Activated CD4-positive, alpha-beta T cell treated with anti-CD3 and anti-CD28 coated beads for 4 hours (primary cell): ENCODE measurements at regions not wholly inside any gene's neighbourhood (a gene's known extent, or its start where the extent isn't known, plus 50 kb on each side); places are given as distances from the start of the nearest gene placed in this dataset.

ENCODE experiments used
- DNase-seq, 2 donors: peaks; one replicate each; pipeline ENCODE4 v3.0.0-alpha.2; 2020

DNA sequence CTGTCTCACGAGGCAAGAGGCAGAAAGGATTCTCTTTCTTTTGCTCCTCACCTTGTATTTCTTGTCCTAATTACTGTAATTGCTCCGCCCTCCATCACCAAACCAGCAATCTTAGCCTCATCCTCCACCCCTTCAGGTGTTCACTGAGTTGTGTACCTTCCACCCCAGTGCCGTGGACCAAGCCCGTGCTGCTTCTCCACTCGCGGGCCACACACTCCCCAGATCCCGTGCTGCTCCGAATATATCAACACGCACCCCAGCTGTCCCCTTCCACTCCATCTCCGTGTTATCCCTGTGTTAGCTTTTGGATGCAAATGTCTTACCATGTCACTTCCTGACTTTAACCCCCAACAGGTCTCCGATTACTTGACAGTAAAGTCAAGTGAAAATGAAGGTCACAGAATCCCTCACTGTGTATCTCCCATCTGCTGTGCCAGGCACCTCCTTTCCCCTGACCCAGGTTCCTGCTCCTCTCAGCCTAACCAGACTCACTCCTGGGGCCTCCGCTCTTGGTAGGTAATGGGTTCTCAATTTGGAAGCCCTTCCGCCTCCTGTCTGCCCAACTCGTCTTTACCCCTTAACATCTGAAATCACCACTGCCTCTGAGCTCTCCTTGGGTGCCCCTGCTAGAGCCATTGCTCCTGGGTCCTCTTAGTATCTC is 320.2 kb downstream of the MED10 start:
- DNase-seq = no peak

DNA sequence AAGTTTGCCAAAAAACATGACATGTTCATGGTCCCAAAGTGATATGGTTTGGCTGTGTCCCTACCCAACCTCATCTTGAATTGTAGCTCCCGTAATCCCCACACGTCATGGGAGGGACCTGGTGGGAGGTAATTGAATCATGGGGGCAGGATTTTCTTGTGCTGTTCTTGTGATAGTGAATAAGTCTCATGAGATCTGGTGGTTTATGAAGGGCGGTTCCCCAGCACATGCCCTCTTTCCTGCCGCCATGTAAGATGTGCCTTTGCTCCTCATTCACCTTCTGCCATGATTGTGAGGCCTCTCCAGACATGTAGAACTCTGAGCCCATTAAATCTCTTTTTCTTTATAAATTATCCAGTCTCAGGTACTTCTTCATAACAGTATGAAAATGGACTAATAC is 322.1 kb downstream of the MED10 start:
- DNase-seq = no peak

DNA sequence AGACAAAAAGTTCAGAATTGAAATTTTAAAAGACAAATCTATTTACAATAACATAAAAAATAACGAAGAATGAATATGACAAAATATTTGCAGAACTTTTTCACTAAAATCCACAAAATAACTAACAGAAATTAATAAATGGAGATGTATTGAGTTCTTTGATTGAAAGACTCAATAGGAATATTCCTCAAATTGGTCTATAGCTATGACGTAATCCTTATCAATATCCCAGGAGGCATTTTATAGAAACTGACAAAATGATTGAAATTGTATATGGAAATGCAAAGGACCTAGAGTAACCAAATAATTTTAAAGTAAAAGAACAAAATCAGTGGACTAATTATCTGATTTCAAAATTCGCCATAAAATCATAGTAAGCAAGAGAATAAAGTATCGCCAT is 328.7 kb downstream of the MED10 start:
- DNase-seq = no peak

DNA sequence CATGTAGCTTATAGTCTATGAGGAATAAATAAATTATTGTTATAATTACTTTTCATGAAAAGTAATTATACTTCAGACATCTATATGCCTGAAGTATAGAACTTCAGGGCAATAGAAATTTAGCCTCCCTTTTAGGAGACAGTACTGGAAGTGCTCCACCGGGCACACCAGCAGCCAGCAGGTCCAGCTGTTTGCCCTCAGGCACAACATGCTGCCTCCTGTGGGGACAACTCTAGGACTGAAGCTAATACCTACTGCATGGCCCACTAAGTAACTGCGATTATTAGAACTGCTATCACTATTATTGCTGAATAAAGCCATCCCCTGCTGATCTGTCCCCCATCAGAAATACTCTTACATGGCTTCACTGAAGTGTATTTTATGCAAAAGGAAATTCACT is 329.6 kb downstream of the MED10 start:
- DNase-seq = no peak

DNA sequence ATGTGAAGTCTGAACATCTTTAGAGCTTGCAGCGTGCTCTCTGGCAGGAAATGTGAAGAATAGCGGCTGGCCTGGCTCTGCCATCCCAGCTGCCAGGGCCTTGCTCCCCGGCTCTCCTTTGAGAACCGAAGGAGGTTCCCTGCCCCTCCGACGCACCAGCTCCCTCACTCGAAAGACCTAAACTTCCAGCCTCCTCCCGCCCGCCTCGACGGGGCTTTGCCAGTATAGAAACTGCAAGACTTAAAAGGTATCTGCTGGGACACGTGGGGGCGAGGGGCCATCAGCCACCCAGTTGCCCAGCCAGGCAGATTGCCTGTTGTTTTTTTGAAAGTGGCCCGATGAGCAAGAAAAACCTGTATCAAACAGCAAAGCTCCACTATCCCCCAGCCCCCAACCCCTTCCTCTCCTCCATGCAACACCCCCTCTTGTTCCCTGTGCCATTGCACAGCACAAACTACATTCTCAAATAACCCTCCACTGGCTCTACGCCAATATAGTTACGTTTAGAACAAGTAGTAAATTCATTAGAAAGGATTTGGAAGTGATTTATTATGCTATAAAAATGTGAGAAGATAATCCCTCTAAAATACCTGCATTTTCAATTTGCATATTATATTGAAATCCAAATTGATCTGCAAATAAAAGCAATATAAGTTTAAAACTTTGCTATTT is 331.9 kb downstream of the MED10 start:
- no peak for DNase-seq

DNA sequence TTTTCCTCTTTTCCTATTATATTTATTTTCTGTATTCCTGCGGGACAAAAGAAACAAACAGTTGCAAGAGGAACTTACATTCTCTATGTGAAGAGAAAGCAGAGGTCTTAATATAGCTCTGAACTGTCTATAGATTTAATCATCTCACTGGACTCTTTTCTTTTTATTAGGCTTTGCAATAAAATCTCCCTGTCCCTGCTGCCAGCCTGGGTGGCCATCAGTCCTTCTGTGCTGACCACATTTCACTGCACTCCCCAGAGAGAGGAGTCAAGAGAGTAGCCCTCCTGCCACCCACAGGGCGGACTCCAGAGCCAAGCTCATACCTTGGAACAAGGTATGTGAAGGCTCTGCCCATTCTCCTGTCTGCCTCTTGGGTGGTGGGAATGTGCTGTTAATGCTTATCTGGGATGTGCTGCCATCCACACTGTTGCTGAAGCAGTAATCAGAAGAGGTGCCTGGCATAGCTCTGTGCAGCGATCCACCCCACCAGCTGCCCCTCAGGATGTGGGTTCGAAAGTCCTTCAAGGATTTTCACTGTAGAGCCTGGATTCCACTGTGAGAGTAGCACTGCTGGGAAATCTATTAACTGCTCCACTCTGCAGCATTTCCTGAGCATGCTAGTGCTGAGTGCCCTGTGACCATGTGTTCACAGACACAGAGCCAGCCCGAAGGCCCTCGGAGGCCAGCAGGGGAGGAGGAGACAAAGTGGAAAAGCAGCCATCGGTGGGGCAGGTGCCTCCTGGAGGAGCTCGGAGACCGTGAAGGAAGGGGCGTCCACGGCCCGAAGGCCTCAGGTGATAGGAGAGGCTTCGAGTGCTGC is 334.6 kb downstream of the MED10 start:
- no peak for DNase-seq

DNA sequence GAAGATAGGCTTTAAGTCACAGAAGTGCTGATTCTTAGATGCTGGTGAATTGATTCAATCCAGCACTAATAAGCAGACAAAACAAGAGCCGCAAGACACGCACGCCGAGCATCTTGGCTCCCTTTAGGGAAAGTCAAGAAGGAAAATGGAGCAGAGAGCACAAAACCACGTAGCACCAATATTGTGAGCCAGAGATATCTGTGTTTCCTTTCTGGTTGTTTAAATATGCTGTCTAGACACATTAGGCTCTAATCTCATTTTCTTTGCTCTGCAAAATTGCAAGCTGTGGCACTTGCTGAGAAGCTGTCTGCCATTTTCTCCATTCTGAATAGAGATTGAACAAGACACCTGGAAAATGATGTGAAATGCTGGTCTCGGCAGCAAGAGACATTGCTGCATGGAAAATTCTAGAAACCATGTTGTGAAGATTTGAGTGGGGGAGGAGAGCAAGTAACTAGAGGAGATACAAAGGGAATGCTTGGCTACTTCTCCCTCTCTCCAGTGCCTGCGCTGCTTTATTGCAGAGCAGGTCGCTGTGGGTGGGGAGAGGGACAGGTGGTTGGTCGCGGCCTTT is 336.3 kb downstream of the MED10 start:
- DNase-seq = no peak

DNA sequence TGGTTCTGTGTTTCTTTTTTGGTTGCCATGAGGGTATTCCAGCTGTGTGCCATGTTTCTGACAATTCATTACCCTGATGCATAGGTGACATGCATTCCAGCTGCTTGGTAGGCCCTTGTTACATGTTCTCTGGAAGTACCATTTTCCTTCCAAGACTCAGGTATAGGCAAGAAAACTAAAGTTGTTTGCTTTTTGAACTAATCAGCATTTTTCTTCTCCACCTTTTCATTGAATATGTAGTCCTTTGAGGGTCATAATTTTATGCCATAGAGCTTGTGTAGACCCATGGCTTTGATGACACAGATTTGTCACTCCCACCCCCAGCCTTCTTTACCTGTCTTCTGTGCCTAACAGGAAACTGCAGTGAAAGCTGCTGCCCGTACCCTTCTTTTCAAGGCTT is 339.2 kb downstream of the MED10 start:
- no peak for DNase-seq

DNA sequence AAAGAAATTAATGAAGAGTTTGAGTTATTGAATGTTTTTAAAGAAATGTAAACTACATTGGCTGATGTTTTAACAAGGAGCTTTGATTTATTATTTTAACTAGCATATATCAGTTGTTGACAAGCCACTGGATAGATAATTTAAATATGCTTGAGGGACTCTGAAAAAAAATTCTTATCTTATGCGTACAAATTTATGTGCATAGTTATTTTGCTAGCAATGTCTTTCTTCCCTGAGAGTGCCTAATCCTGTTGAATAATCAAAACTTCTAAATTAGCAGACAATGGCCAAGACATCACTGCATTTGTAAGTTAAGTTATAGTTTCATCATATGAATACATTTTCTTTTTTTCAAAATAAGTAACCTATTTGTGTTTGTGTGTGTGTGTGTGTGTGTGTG is 342.3 kb downstream of the MED10 start:
- no peak for DNase-seq

DNA sequence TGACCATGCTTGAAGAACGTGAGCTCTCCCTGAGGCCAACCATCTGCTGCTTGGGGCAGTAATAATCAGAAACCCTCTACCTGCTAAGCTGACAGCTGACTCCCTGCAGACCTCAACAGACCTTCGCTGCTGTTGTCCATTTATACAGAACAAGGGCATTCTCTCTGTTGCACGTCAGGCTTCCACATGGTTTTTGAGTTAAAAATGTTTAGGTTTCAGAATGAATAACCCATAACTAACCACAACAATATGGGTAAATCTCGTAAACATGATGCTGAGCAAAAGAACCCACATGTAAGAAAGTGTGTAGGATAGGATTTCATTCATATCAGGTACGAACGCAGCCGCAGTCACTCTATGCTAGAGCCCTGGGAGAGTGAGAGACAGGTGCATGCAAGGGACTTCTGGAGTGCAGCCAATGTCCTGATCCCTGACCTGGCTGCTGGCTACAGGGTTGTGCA is 348.5 kb downstream of the MED10 start:
- no peak for DNase-seq

DNA sequence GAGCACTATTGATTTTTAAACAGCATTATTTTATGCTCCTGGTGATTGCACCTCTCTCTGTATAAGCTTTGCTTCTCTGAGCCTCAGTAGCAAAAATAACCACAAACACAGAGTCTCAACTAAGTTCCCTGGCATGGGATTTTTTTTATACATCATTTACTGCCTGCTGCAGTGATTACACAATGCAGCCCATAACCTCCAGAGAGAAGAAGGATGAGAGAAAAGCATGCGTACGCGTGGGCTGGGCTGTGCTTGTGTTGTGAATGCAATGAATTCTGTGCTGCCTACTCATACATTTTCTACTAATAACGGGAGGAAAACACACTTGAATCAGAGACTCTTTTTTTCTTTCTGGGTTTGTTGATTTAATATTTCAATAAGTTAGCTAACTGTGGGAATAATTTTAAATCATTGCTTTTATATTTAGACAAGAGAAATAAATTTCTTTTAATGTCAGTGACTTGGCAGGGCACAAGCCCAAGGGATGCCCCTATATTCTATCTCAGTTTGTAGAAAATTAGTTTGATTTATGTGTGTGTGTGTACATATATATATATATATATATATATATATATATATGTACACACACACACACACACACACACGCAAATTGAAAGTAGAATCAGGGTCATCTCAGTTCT is 351.5 kb downstream of the MED10 start:
- no peak for DNase-seq

DNA sequence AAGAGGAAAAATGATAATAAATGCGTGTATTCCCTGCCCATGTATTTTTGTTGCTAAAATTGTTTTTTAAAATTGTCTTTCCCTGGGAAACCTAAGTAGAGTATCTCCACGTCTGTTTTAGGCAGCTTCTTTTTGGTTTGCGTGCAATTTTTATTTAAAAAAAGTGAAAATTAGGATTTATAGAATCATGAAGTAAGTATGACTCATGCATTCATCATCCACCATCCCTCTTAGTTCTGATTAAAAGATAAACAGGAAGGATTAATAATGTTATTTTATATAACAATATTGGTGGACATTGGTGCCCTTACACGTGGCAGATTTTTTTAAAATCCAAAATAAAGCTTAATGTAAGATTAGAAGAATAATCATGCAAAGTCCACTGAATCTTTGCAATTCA is 358.7 kb downstream of the MED10 start:
- DNase-seq = no peak

DNA sequence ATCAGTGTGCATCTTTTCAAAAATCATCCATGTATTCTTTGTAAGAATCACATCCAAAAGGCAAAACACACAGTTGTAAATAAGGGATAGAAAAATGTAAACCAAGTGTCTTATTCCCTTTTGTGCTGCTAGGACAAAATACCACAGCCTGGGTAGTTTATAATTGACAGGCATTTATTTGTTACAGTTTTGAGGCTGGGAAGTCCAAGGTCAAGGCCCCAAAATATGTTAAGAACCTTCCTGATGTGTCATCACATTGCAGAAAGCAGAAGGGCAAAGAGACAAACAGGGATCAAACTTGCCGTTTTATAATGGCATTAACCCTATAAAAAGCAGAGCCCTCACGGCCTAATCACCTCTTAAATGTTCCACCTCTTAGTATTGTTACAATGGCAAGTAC is 364.8 kb downstream of the MED10 start:
- no peak for DNase-seq

DNA sequence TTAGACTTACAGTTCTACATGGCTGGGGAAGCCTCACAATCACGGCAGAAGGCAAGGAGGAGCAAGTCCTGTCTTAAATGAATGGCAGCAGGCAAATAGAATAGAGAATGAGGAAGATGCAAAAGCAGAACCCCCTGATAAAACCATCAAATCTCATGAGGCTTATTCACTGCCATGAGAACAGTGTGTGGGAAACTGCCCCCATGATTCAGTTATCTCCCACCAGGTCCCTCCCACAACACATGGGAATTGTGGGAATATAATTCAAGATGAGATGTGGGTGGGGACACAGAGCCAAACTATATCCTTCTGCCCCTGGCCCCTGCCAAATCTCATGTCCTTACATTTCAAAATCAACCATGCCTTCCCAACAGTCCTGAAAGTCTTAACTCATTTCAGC is 367.1 kb downstream of the MED10 start:
- no peak for DNase-seq

DNA sequence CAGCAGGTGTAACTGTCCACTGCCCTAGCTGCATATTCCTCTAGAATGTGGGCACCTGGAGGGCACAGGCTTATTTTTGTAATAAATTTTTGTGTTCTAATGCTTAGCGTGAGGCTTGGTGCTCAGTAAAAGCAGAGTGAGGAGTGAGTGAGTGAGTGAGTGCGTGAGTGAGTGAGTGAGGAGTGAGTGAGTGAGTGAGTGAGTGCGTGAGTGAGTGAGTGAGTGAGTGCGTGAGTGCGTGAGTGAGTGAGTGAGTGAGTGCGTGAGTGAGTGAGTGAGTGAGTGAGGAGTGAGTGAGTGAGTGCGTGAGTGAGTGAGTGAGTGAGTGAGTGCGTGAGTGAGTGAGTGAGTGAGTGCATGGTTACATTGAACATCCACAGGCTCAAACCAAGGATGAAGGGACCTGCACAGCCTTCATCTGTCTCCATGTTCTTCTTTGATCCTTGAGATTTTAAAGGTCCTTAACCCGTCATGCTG is 371.5 kb downstream of the MED10 start:
- DNase-seq = no peak

DNA sequence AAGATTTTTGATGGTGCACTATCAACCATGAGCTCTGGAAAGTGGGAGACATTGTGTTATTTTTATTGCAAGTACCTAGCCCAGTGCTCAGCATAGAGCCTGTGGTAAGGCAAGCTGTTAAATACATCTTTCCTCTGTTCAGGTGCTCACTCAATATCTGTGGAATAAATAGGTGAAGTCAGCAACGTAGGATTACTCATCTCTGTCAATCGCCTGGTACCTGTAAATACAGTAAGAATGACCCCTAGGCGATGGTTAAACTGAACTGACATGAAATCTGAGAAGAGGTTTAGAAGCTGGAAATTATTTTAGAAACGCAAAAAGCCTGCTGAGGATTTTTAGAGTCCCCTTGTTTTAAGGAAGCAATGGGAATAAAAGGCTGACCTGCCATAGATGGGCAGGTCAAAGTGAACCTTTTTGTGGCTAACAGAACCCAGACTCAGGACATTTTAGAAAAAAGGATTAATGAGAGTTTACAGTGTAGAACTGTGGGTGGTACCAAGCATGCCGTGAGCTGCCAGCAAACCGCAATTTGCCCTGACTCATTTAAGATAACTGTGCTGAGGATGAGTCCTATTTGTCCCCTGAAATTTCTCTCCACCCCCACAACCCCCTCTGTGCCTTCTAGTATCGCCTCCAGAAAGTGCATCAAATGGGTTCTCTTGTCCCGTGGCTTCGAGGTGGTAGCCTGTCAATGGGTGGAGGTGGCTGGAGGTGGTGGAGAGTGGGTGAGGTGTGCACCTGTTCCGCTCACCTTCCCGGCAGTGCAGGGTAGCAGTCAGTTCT is 375.1 kb downstream of the MED10 start:
- no peak for DNase-seq

DNA sequence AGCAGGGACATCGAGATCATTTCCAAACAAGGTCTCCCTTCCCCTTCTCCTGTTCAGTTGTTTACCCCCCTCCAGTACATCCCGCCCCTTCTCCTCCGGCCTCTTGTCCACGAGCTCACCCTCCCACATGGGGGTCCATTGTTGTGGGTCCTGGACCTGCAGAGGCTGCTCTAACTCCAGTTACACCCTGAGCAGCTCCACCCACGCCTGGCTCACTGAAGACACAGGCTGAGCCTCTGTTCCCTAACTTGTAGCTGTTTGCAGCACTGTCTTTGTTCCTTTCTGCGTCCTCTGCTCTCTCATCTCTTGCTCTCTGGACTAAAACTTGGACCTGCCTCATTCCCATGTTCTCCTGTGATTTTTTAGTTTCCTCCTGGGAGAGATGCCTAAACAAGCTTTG is 377.5 kb downstream of the MED10 start:
- DNase-seq = no peak

DNA sequence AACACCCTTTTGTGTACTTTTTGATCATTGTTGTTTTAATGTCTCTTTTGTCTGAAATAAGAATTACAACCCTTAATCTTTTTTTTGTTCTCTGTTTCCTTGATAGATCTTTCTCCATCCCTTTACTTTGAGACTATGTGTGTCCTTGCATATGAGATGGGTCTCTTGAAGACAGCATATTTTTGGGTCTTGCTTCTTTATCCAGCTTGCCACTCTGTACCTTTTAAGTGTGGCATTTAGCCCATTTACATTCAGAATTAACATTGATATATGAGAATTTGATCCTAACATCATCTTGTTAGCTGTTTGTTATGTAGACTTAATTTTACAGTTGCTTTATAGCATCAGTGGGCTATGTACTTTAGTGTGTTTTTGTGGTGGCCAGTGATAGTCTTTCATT is 382.5 kb downstream of the MED10 start:
- DNase-seq = no peak

DNA sequence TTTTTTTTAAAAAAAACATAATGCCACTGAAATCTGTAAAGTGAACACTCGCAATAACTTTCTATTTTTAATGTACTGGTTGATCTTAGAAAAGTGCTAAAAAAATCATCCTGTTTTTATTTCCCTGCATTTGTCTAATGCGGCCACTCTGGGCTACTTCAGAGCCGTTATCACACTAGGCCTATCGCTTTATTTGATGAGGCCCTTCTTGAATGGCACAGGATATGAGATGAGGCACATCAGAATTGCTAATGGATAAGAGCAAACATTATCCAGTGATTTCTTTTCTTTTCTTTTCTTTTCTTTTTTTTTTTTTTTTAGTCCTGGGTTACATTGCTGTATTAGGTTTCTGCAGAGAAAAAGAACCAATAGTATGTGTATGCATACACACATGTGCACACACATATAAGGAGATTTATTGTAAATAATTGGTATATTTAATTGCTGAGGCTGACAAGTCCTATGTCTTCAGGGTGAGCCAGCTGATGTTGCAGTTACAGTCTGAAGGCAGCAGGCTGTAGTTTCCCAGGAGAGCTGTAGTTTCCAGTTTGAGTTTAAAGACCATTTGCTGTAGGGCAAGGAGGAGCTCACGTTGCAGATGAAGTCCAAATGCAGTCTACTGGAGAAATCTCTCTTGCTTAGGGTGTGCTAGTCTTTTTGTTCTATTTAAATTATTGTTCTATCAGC is 391.7 kb downstream of the MED10 start:
- DNase-seq = no peak

DNA sequence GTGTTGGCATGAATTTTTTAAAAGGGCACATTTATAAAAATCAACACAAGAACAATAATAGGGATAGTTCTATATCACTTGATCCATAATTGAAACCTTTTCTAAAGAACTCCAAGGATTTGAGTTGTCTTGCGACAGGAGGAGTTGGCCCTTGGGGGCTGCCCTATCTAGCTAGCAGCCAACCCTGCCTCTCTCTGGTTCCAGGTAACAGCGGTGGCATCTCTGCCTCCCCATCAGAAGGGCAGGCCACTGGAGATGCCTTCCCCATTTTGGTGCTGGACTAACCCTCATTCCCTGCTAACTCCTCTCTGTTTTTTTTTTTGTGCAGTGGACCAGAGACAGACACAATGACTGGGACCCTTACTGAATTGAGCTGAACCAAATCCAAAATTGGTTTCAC is 393.0 kb downstream of the MED10 start:
- no peak for DNase-seq

DNA sequence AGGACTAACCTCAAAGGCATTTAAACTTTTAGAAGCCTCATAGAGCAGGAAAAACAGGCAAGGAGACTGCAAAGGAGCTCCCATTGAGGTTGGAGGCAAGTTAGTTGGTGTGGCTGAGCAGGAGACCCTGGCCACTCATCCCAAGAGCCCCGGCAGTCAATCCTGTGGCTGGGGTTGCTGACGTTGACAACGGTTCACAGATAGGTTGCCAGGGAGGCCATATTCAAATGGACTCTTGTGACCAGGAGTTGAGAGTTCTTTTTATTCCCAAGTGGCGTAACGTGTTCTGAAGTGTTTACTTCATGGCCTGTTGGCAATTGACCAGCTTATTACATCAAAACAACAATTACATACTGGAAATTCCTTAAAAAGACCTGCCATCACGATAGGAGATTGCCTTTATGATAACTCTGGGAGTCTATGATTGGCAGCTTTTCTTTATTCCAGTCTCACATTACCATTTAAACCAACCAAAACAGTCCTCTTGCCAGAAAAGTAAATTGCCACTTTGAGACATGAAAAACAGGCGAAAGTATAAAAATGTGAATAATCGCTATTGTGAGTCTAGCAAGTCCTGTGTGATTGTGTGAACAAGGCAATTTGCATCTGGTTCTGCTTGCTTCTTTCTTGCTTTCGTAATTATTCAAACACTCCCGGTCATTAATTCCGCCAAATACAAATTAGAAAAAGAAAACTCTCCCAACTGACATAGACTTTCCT is 394.9 kb downstream of the MED10 start:
- DNase-seq = no peak
